Adipocyte (in vitro differentiated cells): ENCODE measurements at regions not wholly inside any gene's neighbourhood (a gene's known extent, or its start where the extent isn't known, plus 50 kb on each side); places are given as distances from the start of the nearest gene placed in this dataset.

ENCODE experiments used
- DNase-seq: peaks from one replicate; pipeline ENCODE4 v3.0.0-alpha.2; 2015; ENCODE audit warnings: low read depth
- H3K27me3 ChIP-seq: replicated peaks from 2 replicates; pipeline ENCODE4 v1.7.0; 2013; ENCODE audit warnings: mild to moderate bottlenecking, low read length, moderate library complexity; ENCODE audit not compliant: control insufficient read depth, insufficient read depth
- H3K36me3 ChIP-seq: 2 replicates; pipeline ENCODE4 v1.7.0; 2013; ENCODE audit warnings: low read length, mild to moderate bottlenecking, moderate library complexity; ENCODE audit not compliant: control insufficient read depth, insufficient read depth, severe bottlenecking
- H3K4me1 ChIP-seq: 2 replicates; pipeline ENCODE4 v1.7.0; 2013; ENCODE audit warnings: mild to moderate bottlenecking, low read length, moderate library complexity; ENCODE audit not compliant: control insufficient read depth, insufficient read depth
- H3K4me3 ChIP-seq: 2 replicates; pipeline ENCODE4 v1.7.0; 2013; ENCODE audit warnings: mild to moderate bottlenecking, low read length, moderate library complexity
- H3K9ac ChIP-seq: 2 replicates; pipeline ENCODE4 v1.7.0; 2013; ENCODE audit warnings: mild to moderate bottlenecking, low read length, moderate library complexity
- H3K9me3 ChIP-seq: 2 replicates; pipeline ENCODE4 v1.7.0; 2013; ENCODE audit warnings: mild to moderate bottlenecking, low read length, moderate library complexity; ENCODE audit not compliant: control insufficient read depth

DNA sequence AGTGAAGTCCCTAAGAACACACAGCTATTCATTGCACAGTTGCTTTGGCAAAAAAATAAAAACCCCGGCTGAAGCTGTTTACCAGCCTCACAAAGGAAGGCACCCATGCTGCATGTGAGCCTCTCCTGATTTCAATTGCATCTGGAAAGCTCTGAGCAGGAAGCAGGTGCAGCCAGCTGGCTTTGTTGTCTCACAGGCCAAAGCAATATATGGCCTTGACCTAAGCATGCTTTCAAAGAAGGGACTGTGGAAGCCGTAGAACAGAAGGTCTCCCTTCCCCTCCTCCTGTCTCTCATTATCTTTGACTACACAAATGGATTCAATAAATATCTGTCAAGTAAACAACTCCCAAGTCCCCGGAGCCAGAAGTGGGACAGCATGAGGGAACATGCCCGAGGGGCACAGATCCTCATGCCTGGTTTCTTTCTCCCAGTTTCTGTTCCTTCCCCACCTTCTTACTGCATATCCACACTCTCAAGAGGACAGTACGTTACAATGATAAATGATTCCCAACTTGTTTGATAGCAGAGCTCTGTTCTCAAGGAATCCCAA, 57.2 kb upstream of the PCSK2 start:
- Histone ChIP-seq H3K4me3 (no peak overlapping the region), H3K9me3 (no peaks in the 10 kb centered on the region), H3K9ac (no peak overlapping the region), H3K4me1 (no peaks in the 10 kb centered on the region), H3K27me3 (peaks cover 18% of the 10 kb centered on the region), H3K36me3 (no peaks in the 10 kb centered on the region)
- no peak for DNase-seq

DNA sequence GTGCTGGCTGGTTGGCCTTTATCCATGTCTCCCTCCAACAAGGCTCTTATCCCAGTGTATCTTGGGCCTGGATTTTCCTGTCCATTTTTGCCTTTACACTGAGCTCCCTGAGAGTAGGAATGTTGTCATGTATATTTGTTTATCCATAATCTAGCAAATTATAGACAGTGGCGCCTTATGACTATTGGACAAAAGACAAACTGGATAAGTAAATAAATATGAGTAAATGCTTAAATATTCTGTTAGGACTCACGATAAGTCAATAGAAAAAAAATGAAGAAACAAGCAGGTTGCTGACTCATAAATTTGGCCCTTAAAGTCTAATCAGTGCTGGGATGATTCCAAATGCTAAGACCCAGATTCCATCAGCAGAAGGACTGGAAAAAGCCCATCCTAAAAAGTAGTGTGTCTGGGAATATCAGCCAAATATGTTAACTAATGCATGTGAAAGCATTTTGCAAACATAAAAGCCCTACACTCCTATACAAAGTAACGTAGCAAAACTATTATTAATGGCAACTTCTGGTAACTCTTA, 55.0 kb upstream of the PCSK2 start:
- Histone ChIP-seq H3K27me3 (peaks cover 18% of the 10 kb centered on the region), H3K36me3 (no peaks in the 10 kb centered on the region), H3K4me1 (no peaks in the 10 kb centered on the region), H3K9ac (no peak overlapping the region), H3K4me3 (no peak overlapping the region), H3K9me3 (no peaks in the 10 kb centered on the region)
- no peak for DNase-seq

DNA sequence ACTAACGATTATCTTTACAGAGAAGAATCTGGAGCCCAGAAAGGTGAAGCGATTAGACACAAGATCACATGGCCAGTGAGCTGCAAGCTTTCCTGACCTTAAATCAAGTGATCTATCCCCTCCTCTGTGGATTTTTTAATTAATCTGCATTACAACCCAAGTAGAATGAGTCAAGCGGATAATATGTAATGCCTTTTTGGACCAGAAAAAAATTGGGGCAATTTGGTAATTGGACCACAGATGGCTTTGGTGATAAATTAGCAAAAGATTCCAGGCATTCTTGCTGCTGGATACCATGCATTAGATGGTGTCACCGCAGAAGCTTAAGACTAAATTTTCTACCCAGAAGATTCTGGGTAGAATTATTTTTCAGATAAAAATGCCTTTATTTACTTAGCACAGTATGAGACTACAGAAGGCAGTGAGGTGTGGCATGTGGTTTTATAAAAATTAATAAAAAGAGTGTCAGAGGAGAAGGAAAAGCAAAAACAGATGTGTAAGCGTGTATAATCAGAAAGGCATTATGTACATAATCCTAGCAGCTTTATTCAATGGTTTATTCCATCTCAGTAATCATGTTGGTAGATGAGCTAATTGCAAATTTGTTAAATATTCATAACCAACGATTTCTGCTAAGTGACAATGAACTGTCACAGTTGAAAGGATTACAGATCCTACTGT, 53.9 kb upstream of the PCSK2 start:
- no peak for DNase-seq
- Histone ChIP-seq H3K4me3 (no peak overlapping the region), H3K4me1 (no peaks in the 10 kb centered on the region), H3K9me3 (no peaks in the 10 kb centered on the region), H3K9ac (no peak overlapping the region), H3K36me3 (no peaks in the 10 kb centered on the region), H3K27me3 (peaks cover 19% of the 10 kb centered on the region)
